Activated CD4-positive, alpha-beta T cell treated with anti-CD3 and anti-CD28 coated beads, Interleukin-2, amount 50 U/mL, for 1 hour (primary cell): ENCODE measurements at regions not wholly inside any gene's neighbourhood (a gene's known extent, or its start where the extent isn't known, plus 50 kb on each side); places are given as distances from the start of the nearest gene placed in this dataset.
"Not testable (repeated sequence)": the region's sequence is repeated elsewhere in the genome, so short reads cannot be mapped to it uniquely, and the experiment has no call there.

Experiments used
- DNase-seq: peaks from one replicate; pipeline ENCODE4 v3.0.0-alpha.2; 2020

GRCh38 chr22:44650806-44651205 lies 51.2 kb upstream of the PRR5 start:
- DNase-seq = no peak

- DNase-seq = no peak
These were observed 53.0 kb upstream of the PRR5 start for GRCh38 chr22:44648821-44649565.

- DNase-seq = no peak
These were observed 53.8 kb upstream of the PRR5 start for GRCh38 chr22:44648085-44648820.

GRCh38 chr22:44647141-44647540 lies 54.9 kb upstream of the PRR5 start:
- no peak for DNase-seq

- no peak for DNase-seq
These were observed 55.3 kb upstream of the PRR5 start for GRCh38 chr22:44646668-44647067.

GRCh38 chr22:44646141-44646540 lies 55.9 kb upstream of the PRR5 start:
- no peak for DNase-seq

- no peak for DNase-seq
These were observed 56.5 kb upstream of the PRR5 start for GRCh38 chr22:44645531-44645930.

GRCh38 chr22:44645083-44645482 lies 56.9 kb upstream of the PRR5 start:
- no peak for DNase-seq

GRCh38 chr22:44643526-44644101 lies 58.4 kb upstream of the PRR5 start:
- DNase-seq = not testable (repeated sequence)

GRCh38 chr22:44642096-44642644 lies 59.8 kb upstream of the PRR5 start:
- no peak for DNase-seq

GRCh38 chr22:44640618-44641155 lies 61.3 kb upstream of the PRR5 start:
- DNase-seq = no peak

- DNase-seq = no peak
These were observed 62.0 kb upstream of the PRR5 start for GRCh38 chr22:44639891-44640617.

GRCh38 chr22:44638971-44639760 lies 62.8 kb upstream of the PRR5 start:
- no peak for DNase-seq

GRCh38 chr22:44636502-44637206 lies 65.3 kb upstream of the PRR5 start:
- not testable (repeated sequence) for DNase-seq

GRCh38 chr22:44635567-44635966 lies 66.4 kb upstream of the PRR5 start:
- not testable (repeated sequence) for DNase-seq

GRCh38 chr22:44634426-44635321 lies 67.3 kb upstream of the PRR5 start:
- no peak for DNase-seq

GRCh38 chr22:44633647-44634046 lies 68.4 kb upstream of the PRR5 start:
- DNase-seq = no peak

- DNase-seq = no peak
These were observed 69.2 kb upstream of the PRR5 start for GRCh38 chr22:44632541-44633396.

- DNase-seq = no peak
These were observed 71.2 kb upstream of the PRR5 start for GRCh38 chr22:44630826-44631225.
